ENCODE measurements at regions not wholly inside any gene's neighbourhood (a gene's known extent, or its start where the extent isn't known, plus 50 kb on each side); places are given as distances from the start of the nearest gene placed in this dataset.

- no peak for TF ChIP-seq CTCF (IDR thresholded peaks at IDR 0.05)
- TF ChIP-seq EZH2 (IDR thresholded peaks at IDR 0.05; ENCODE audit: borderline replicate concordance, insufficient read depth, low read depth, low read length, poor library complexity, severe bottlenecking): no peak
Measured at GRCh38 chr12:31796270-31796951, 67.6 kb upstream of the AMN1 start.

Data from B cell (primary cell).